OCI-LY7 (cell line): ENCODE measurements at regions not wholly inside any gene's neighbourhood (a gene's known extent, or its start where the extent isn't known, plus 50 kb on each side); places are given as distances from the start of the nearest gene placed in this dataset.

ENCODE experiments used
- BruUV-seq: library from RNA; stranded (reverse); fragments of 400-500 nt; replicated peaks from 2 replicates; lab custom pipeline; 2021; lab: Mats Ljungman, UMichigan
- CTCF ChIA-PET: fragments of 300-600 bp; sonication (Branson Sonifier 250); formaldehyde crosslinking; loops from one replicate; lab custom pipeline; 2022; ENCODE audit warnings: antibody characterized with exemption; ENCODE audit not compliant: unreplicated experiment; lab: Charles Lee
- POLR2A ChIA-PET: fragments of 300-600 bp; sonication (Branson Sonifier 250); formaldehyde crosslinking; loops from one replicate; lab custom pipeline; 2022; ENCODE audit warnings: antibody characterized with exemption; lab: Charles Lee
- DNase-seq: peaks from one replicate; pipeline ENCODE4 v3.0.0-alpha.2; 2015; ENCODE audit warnings: low spot score
- H2AFZ ChIP-seq: fragments of 200-600 bp; sonication (generic), shearing (Covaris generic); 2 replicates; pipeline ENCODE4 v1.6.1; 2014; ENCODE audit warnings: mild to moderate bottlenecking, antibody characterized with exemption, low read length, moderate library complexity
- H3K27ac ChIP-seq: fragments of 200-600 bp; sonication (generic); 2 replicates; pipeline ENCODE4 v1.5.1; 2014; ENCODE audit warnings: mixed run types, low read depth, mild to moderate bottlenecking, moderate library complexity, low read length, inconsistent platforms; ENCODE audit not compliant: poor library complexity, severe bottlenecking
- H3K36me3 ChIP-seq: fragments of 200-600 bp; sonication (generic); 2 replicates; pipeline ENCODE4 v1.6.1; 2014; ENCODE audit warnings: mild to moderate bottlenecking, antibody characterized with exemption, low read length, moderate library complexity, mixed read lengths; ENCODE audit not compliant: insufficient read depth
- H3K4me1 ChIP-seq: fragments of 200-600 bp; sonication (generic); 2 replicates; pipeline ENCODE4 v1.5.1; 2014; ENCODE audit warnings: mild to moderate bottlenecking, low read length; ENCODE audit not compliant: insufficient read depth, poor library complexity, severe bottlenecking
- H3K4me2 ChIP-seq: fragments of 200-600 bp; sonication (generic); 2 replicates; pipeline ENCODE4 v1.6.1; 2014; ENCODE audit warnings: mild to moderate bottlenecking, low read length
- H3K4me3 ChIP-seq: fragments of 200-600 bp; sonication (generic); 2 replicates; pipeline ENCODE4 v1.5.1; 2014; ENCODE audit warnings: mild to moderate bottlenecking, low read depth, low read length; ENCODE audit not compliant: poor library complexity, severe bottlenecking
- H3K79me2 ChIP-seq: fragments of 200-600 bp; sonication (generic); 2 replicates; pipeline ENCODE4 v1.6.1; 2016; ENCODE audit warnings: low read depth, mild to moderate bottlenecking, low read length, moderate library complexity, mixed read lengths; ENCODE audit not compliant: insufficient read depth
- H3K9me2 ChIP-seq: fragments of 200-600 bp; sonication (generic); 2 replicates; pipeline ENCODE4 v1.6.1; 2016; ENCODE audit warnings: mild to moderate bottlenecking, low read length, mixed read lengths; ENCODE audit not compliant: insufficient read depth
- H3K9me3 ChIP-seq: fragments of 200-600 bp; sonication (generic); 2 replicates; pipeline ENCODE4 v1.6.1; 2014; ENCODE audit warnings: mild to moderate bottlenecking, mixed run types, low read length, mixed read lengths
- H4K20me1 ChIP-seq: fragments of 200-600 bp; sonication (generic); 2 replicates; pipeline ENCODE4 v1.6.1; 2014; ENCODE audit warnings: mild to moderate bottlenecking, antibody characterized with exemption, low read length, moderate library complexity, mixed read lengths; ENCODE audit not compliant: insufficient read depth
- EZH2phosphoT487 ChIP-seq: fragments of 200-600 bp; sonication (generic); IDR thresholded peaks from 2 replicates; pipeline ENCODE4 v1.6.1; 2018; ENCODE audit warnings: low read depth, borderline replicate concordance, mild to moderate bottlenecking, mixed run types, antibody characterized with exemption, low read length, moderate library complexity, mixed read lengths
- intact Hi-C: fragments of 100-400 bp; cut with micrococcal nuclease; formaldehyde crosslinking; loops from one replicate; pipeline ENCODE4 v1.10.0; 2022; ENCODE audit not compliant: unreplicated experiment
- TF ChIP-seq, protein P1 (sequence below): fragments of 200-600 bp; sonication (generic); conservative IDR thresholded peaks from 2 replicates; pipeline ENCODE4 v1.5.1; 2014; ENCODE audit warnings: mild to moderate bottlenecking, antibody characterized with exemption, low read length, moderate library complexity, mixed read lengths

DNA sequence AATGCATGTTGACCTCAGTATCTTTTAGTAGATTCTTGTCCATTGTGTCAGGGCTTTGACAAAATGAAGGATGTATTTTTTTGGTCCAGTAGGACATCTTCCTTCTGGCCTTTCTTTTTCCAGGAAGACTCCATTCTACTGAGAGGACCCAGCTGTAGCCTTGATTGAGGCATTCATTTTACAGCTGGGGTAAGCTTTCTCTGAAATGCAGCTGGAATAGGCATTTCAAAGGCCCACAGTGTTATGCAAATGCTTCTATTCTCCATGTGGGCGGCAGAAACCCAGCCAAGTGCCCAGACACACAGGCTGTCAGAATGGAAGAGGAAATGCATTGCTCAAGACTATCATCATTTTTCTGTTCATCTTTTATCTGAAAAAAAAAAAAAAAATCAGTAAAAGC, 629.0 kb upstream of the CDH8 start:
- POLR2A ChIA-PET: no interaction called here
- H3K4me2 ChIP-seq: no peak overlapping the region
- CTCF ChIA-PET: no interaction called here
- H3K9me2 ChIP-seq: no peaks in the 10 kb centered on the region
- TF ChIP-seq, protein P1, sequence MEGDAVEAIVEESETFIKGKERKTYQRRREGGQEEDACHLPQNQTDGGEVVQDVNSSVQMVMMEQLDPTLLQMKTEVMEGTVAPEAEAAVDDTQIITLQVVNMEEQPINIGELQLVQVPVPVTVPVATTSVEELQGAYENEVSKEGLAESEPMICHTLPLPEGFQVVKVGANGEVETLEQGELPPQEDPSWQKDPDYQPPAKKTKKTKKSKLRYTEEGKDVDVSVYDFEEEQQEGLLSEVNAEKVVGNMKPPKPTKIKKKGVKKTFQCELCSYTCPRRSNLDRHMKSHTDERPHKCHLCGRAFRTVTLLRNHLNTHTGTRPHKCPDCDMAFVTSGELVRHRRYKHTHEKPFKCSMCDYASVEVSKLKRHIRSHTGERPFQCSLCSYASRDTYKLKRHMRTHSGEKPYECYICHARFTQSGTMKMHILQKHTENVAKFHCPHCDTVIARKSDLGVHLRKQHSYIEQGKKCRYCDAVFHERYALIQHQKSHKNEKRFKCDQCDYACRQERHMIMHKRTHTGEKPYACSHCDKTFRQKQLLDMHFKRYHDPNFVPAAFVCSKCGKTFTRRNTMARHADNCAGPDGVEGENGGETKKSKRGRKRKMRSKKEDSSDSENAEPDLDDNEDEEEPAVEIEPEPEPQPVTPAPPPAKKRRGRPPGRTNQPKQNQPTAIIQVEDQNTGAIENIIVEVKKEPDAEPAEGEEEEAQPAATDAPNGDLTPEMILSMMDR: no peak
- TF ChIP-seq EZH2phosphoT487: no peak
- no peaks in the 10 kb centered on the region for H3K4me1 ChIP-seq
- H3K4me3 ChIP-seq: no peak overlapping the region
- H3K36me3 ChIP-seq: no peaks in the 10 kb centered on the region
- no peak for DNase-seq
- no peak overlapping the region for H2AFZ ChIP-seq
- H3K9me3 ChIP-seq: no peaks in the 10 kb centered on the region
- no peak overlapping the region for H3K27ac ChIP-seq
- H4K20me1 ChIP-seq: no peaks in the 10 kb centered on the region
- intact Hi-C loops: no loop called here
- no TSS peak for BruUV-seq
- no peaks in the 10 kb centered on the region for H3K79me2 ChIP-seq

DNA sequence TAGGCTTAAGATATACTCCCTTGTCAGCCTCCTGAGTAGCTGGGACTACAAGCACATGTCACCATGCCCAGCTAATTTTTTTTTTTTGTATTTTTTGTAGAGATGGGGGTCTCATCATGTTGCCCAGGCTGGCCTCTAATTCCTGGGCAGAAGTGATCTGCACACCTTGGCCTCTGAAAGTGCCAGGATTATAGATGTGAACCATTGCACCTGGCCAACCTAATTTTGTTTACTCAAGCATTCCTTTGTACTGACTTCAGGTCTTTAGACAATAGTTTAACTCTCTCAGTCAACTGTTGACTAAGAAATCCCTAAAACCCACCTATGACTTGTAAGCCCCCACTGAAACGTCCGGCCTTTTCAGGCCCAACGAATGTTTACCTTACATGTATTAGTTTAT, 628.3 kb upstream of the CDH8 start:
- CTCF ChIA-PET: no interaction called here
- Histone ChIP-seq H3K9me3 (no peaks in the 10 kb centered on the region), H3K4me1 (no peaks in the 10 kb centered on the region), H3K4me3 (no peak overlapping the region), H3K79me2 (no peaks in the 10 kb centered on the region), H3K4me2 (no peak overlapping the region), H4K20me1 (no peaks in the 10 kb centered on the region), H3K27ac (no peak overlapping the region), H3K9me2 (no peaks in the 10 kb centered on the region), H2AFZ (no peak overlapping the region), H3K36me3 (no peaks in the 10 kb centered on the region)
- TF ChIP-seq, protein P1: no peak
- no peak for TF ChIP-seq EZH2phosphoT487
- POLR2A ChIA-PET: no interaction called here
- intact Hi-C loops: no loop called here
- no peak for DNase-seq
- no TSS peak for BruUV-seq

GRCh38 chr16:62661435-62661834, 625.2 kb upstream of the CDH8 start:
- no peaks in the 10 kb centered on the region for H3K9me2 ChIP-seq
- no peaks in the 10 kb centered on the region for H4K20me1 ChIP-seq
- no peak overlapping the region for H3K4me3 ChIP-seq
- no peak overlapping the region for H3K27ac ChIP-seq
- H3K9me3 ChIP-seq: no peaks in the 10 kb centered on the region
- no peak for DNase-seq
- H3K4me1 ChIP-seq: no peaks in the 10 kb centered on the region
- TF ChIP-seq EZH2phosphoT487: no peak
- TF ChIP-seq, protein P1: no peak
- no peak overlapping the region for H2AFZ ChIP-seq
- no peaks in the 10 kb centered on the region for H3K36me3 ChIP-seq
- intact Hi-C loops: no loop called here
- no peaks in the 10 kb centered on the region for H3K79me2 ChIP-seq
- CTCF ChIA-PET: no interaction called here
- H3K4me2 ChIP-seq: no peak overlapping the region
- BruUV-seq: no TSS peak
- POLR2A ChIA-PET: no interaction called here
